H9 (cell line): ENCODE measurements at regions not wholly inside any gene's neighbourhood (a gene's known extent, or its start where the extent isn't known, plus 50 kb on each side); places are given as distances from the start of the nearest gene placed in this dataset.

ENCODE experiments used
- DNase-seq: peaks from one replicate; pipeline ENCODE4 v3.0.0-alpha.2; 2017
- H2AFZ ChIP-seq: one replicate; pipeline ENCODE4 v1.6.1; 2013; ENCODE audit warnings: mild to moderate bottlenecking, low read length, control low read depth, moderate library complexity
- H2AK5ac ChIP-seq: 2 replicates; pipeline ENCODE4 v1.6.1; 2013; ENCODE audit warnings: low read length, control low read depth, mixed read lengths; ENCODE audit not compliant: insufficient read length
- H2BK120ac ChIP-seq: one replicate; pipeline ENCODE4 v1.6.1; 2013; ENCODE audit warnings: low read depth, mild to moderate bottlenecking, low read length, control low read depth, inconsistent platforms; ENCODE audit not compliant: poor library complexity, severe bottlenecking
- H2BK12ac ChIP-seq: 2 replicates; pipeline ENCODE4 v1.6.1; 2013; ENCODE audit warnings: low read length, control low read depth, mixed read lengths, low read depth; ENCODE audit not compliant: insufficient read length
- H2BK15ac ChIP-seq: 2 replicates; pipeline ENCODE4 v1.6.1; 2013; ENCODE audit warnings: low read depth, low read length, control low read depth
- H2BK20ac ChIP-seq: one replicate; pipeline ENCODE4 v1.6.1; 2013; ENCODE audit warnings: low read depth, mild to moderate bottlenecking, low read length, control low read depth, inconsistent platforms; ENCODE audit not compliant: poor library complexity, severe bottlenecking
- H2BK5ac ChIP-seq: 2 replicates; pipeline ENCODE4 v1.6.1; 2013; ENCODE audit warnings: low read length, control low read depth, mixed read lengths; ENCODE audit not compliant: insufficient read length
- H3K14ac ChIP-seq: 2 replicates; pipeline ENCODE4 v1.6.1; 2013; ENCODE audit warnings: low read length, control low read depth; ENCODE audit not compliant: insufficient read depth
- H3K18ac ChIP-seq: 2 replicates; pipeline ENCODE4 v1.6.1; 2013; ENCODE audit warnings: low read depth, mild to moderate bottlenecking, mixed read lengths, low read length, control low read depth; ENCODE audit not compliant: insufficient read length
- H3K23ac ChIP-seq: 2 replicates; pipeline ENCODE4 v1.6.1; 2013; ENCODE audit warnings: low read length, control low read depth, mixed read lengths, low read depth; ENCODE audit not compliant: insufficient read length
- H3K23me2 ChIP-seq: 2 replicates; pipeline ENCODE4 v1.6.1; 2013; ENCODE audit warnings: low read depth, mild to moderate bottlenecking, mixed read lengths, low read length, control low read depth; ENCODE audit not compliant: insufficient read length, poor library complexity, severe bottlenecking
- H3K27ac ChIP-seq: 2 replicates; pipeline ENCODE4 v1.5.1; 2013; ENCODE audit warnings: low read length, control low read depth, mixed read lengths, low read depth; ENCODE audit not compliant: insufficient read length
- H3K27me3 ChIP-seq: 2 replicates; pipeline ENCODE4 v1.6.1; 2013; ENCODE audit warnings: low read length, control low read depth, inconsistent platforms; ENCODE audit not compliant: insufficient read depth
- H3K4ac ChIP-seq: 2 replicates; pipeline ENCODE4 v1.6.1; 2013; ENCODE audit warnings: low read depth, mild to moderate bottlenecking, control low read depth, inconsistent platforms, low read length, moderate library complexity
- H3K4me1 ChIP-seq: 2 replicates; pipeline ENCODE4 v1.6.1; 2013; ENCODE audit warnings: low read length, control low read depth, inconsistent platforms; ENCODE audit not compliant: insufficient read depth
- H3K4me2 ChIP-seq: 2 replicates; pipeline ENCODE4 v1.6.1; 2013; ENCODE audit warnings: low read length, control low read depth, mixed read lengths; ENCODE audit not compliant: insufficient read length, insufficient read depth
- H3K56ac ChIP-seq: 2 replicates; pipeline ENCODE4 v1.6.1; 2013; ENCODE audit warnings: low read depth, mild to moderate bottlenecking, mixed read lengths, low read length, control low read depth; ENCODE audit not compliant: insufficient read length
- H3K79me1 ChIP-seq: 2 replicates; pipeline ENCODE4 v1.6.1; 2013; ENCODE audit warnings: low read depth, mild to moderate bottlenecking, moderate library complexity, low read length, control low read depth, inconsistent platforms; ENCODE audit not compliant: insufficient read depth, poor library complexity, severe bottlenecking
- H3K79me2 ChIP-seq: 2 replicates; pipeline ENCODE4 v1.6.1; 2013; ENCODE audit warnings: low read length, control low read depth, inconsistent platforms; ENCODE audit not compliant: insufficient read depth
- H3K9ac ChIP-seq: 2 replicates; pipeline ENCODE4 v1.6.1; 2013; ENCODE audit warnings: low read length, control low read depth, mixed read lengths; ENCODE audit not compliant: insufficient read length; ENCODE audit errors: extremely low read depth
- H3K9me3 ChIP-seq: one replicate; pipeline ENCODE4 v1.6.1; 2013; ENCODE audit warnings: low read depth, low read length, inconsistent platforms; ENCODE audit not compliant: control insufficient read depth
- H3T11ph ChIP-seq: one replicate; pipeline ENCODE4 v1.6.1; 2013; ENCODE audit warnings: mild to moderate bottlenecking, low read length, control low read depth, inconsistent platforms
- H4K20me1 ChIP-seq: one replicate; pipeline ENCODE4 v1.6.1; 2013; ENCODE audit not compliant: control insufficient read depth, insufficient read length, insufficient read depth
- H4K5ac ChIP-seq: 2 replicates; pipeline ENCODE4 v1.6.1; 2013; ENCODE audit warnings: low read depth, mild to moderate bottlenecking, mixed read lengths, low read length, control low read depth; ENCODE audit not compliant: insufficient read length
- H4K8ac ChIP-seq: replicated peaks from 2 replicates; pipeline ENCODE4 v1.6.1; 2013; ENCODE audit warnings: low read length, control low read depth, mixed read lengths, low read depth; ENCODE audit not compliant: insufficient read length
- H4K91ac ChIP-seq: 2 replicates; pipeline ENCODE4 v1.6.1; 2013; ENCODE audit warnings: low read depth, mild to moderate bottlenecking, moderate library complexity, mixed read lengths, low read length, control low read depth; ENCODE audit not compliant: insufficient read length
- H3K27ac Mint-ChIP-seq, 3 experiments: 2 replicates in 2 of 3; 3 replicates in 1 of 3; pipeline ENCODE4 v1.8.0; 2020 to 2021; ENCODE audit warnings: mixed read lengths in 3 of 3, mild to moderate bottlenecking in 1 of 3, moderate library complexity in 1 of 3
- H3K27me3 Mint-ChIP-seq: 2 replicates; pipeline ENCODE4 v1.8.0; 2021; ENCODE audit warnings: low read depth, mild to moderate bottlenecking, moderate library complexity, mixed read lengths
- H3K36me3 Mint-ChIP-seq, 3 experiments: 2 replicates in 2 of 3; 3 replicates in 1 of 3; pipeline ENCODE4 v1.8.0; 2020 to 2021; ENCODE audit warnings: low read depth in 3 of 3, mixed read lengths in 3 of 3; ENCODE audit not compliant: insufficient read depth in 1 of 3
- H3K4me1 Mint-ChIP-seq, 2 experiments: 2 replicates each; pipeline ENCODE4 v1.8.0; 2020; ENCODE audit warnings: mixed read lengths in 2 of 2
- H3K4me3 Mint-ChIP-seq, 2 experiments: 2 replicates in 1 of 2; 3 replicates in 1 of 2; pipeline ENCODE4 v1.8.0; 2020 to 2021; ENCODE audit warnings: mild to moderate bottlenecking in 2 of 2, mixed read lengths in 2 of 2, moderate library complexity in 1 of 2
- H3K9me3 Mint-ChIP-seq, 2 experiments: 2 replicates in 1 of 2; 3 replicates in 1 of 2; pipeline ENCODE4 v1.8.0; 2020; ENCODE audit warnings: mild to moderate bottlenecking in 2 of 2, mixed read lengths in 2 of 2, moderate library complexity in 1 of 2
- CTCF ChIP-seq: fragments of 200-600 bp; sonication (generic); conservative IDR thresholded peaks from 3 replicates; pipeline ENCODE4 v1.8.0; 2021; ENCODE audit warnings: antibody characterized with exemption, mild to moderate bottlenecking
- WGBS: extraction: QIAGEN DNeasy Blood & Tissue Kit; methylation state at CpG from one replicate; pipeline ENCODE4 v1.1.7; 2013; ENCODE audit warnings: missing lambda C conversion rate, low lambda C conversion rate, mixed read lengths; ENCODE audit not compliant: insufficient read length; ENCODE audit errors: extremely low coverage; 5-methylcytosine and 5-hydroxymethylcytosine counted together

- H3K23me2 ChIP-seq = no peaks in the 10 kb centered on the region
- H3K56ac ChIP-seq = no peak overlapping the region
- no peak overlapping the region for H3K4me3 Mint-ChIP-seq
- no peaks in the 10 kb centered on the region for H3K27me3 ChIP-seq
- no peak overlapping the region for H3K4ac ChIP-seq
- no peak overlapping the region for H3K14ac ChIP-seq
- no peak overlapping the region for H2BK20ac ChIP-seq
- H4K91ac ChIP-seq = no peak overlapping the region
- H2BK5ac ChIP-seq = no peak overlapping the region
- H2AFZ ChIP-seq = no peak overlapping the region
- no peak overlapping the region for H4K5ac ChIP-seq
- no peak overlapping the region for H2AK5ac ChIP-seq
- no peak overlapping the region for H2BK15ac ChIP-seq
- DNase-seq = no peak
- no peaks in the 10 kb centered on the region; the same call in none of the 2 replicates for H3K27me3 Mint-ChIP-seq
- H3K9me3 Mint-ChIP-seq = no peaks in the 10 kb centered on the region
- no peak overlapping the region for H3K4me2 ChIP-seq
- no peak overlapping the region for H4K8ac ChIP-seq
- H3K79me2 ChIP-seq = no peaks in the 10 kb centered on the region
- no peaks in the 10 kb centered on the region for H3K79me1 ChIP-seq
- H3K36me3 Mint-ChIP-seq = no peaks in the 10 kb centered on the region; a peak in 1 of 7 replicates
- no peak overlapping the region for H3K27ac Mint-ChIP-seq
- no CpG with 5 or more reads among the region's 2 CpGs for WGBS
- no peak overlapping the region for H2BK12ac ChIP-seq
- H3K4me1 ChIP-seq = no peaks in the 10 kb centered on the region
- no peak overlapping the region for H3K18ac ChIP-seq
- no peaks in the 10 kb centered on the region for H3K9me3 ChIP-seq
- H2BK120ac ChIP-seq = no peak overlapping the region
- no peaks in the 10 kb centered on the region for H4K20me1 ChIP-seq
- H3K4me1 Mint-ChIP-seq = peaks cover 0 to 2% of the 10 kb centered on the region in 2 experiments; a peak in 1 of 4 replicates
- no peak for TF ChIP-seq CTCF
- no peak overlapping the region for H3T11ph ChIP-seq
- no peak overlapping the region for H3K27ac ChIP-seq
- H3K23ac ChIP-seq = no peak overlapping the region
- no peak overlapping the region for H3K9ac ChIP-seq
Observed at GRCh38 chr13:40161931-40162330, 504.5 kb downstream of the FOXO1 start.
